ENCODE measurements at regions not wholly inside any gene's neighbourhood (a gene's known extent, or its start where the extent isn't known, plus 50 kb on each side); places are given as distances from the start of the nearest gene placed in this dataset.
"Not testable (repeated sequence)": the region's sequence is repeated elsewhere in the genome, so short reads cannot be mapped to it uniquely, and the experiment has no call there.

GRCh38 chr3:168693870-168694269 lies 598.1 kb upstream of the GOLIM4 start:
- H3K9me3 ChIP-seq = no peaks in the 10 kb centered on the region
- no peaks in the 10 kb centered on the region for H3K4me1 ChIP-seq
- no peak overlapping the region for H3K27ac ChIP-seq
- 45% methylated on average over 3 of the region's 3 CpGs for WGBS, 2 donors
- H3K4me3 ChIP-seq = no peak overlapping the region
- TF ChIP-seq CTCF (IDR thresholded peaks at IDR 0.05) (no peak), POLR2A (IDR thresholded peaks at IDR 0.05) (no peak)
- no peaks in the 10 kb centered on the region for H3K36me3 ChIP-seq (ENCODE audit: low read depth, missing control alignments)
- intact Hi-C loops (cut with DNase I; ENCODE audit: low total_unique reads) = no loop called here
- H3K27me3 ChIP-seq = no peaks in the 10 kb centered on the region
- DNase-seq = no peak

GRCh38 chr3:168688267-168688666 lies 592.5 kb upstream of the GOLIM4 start:
- no peaks in the 10 kb centered on the region for H3K4me1 ChIP-seq

GRCh38 chr3:168684519-168684918 lies 588.8 kb upstream of the GOLIM4 start:
- Histone ChIP-seq H3K4me1 (no peaks in the 10 kb centered on the region), H3K9me3 (no peaks in the 10 kb centered on the region), H3K4me3 (no peak overlapping the region), H3K27ac (no peak overlapping the region), H3K36me3 (ENCODE audit: low read depth, missing control alignments) (no peaks in the 10 kb centered on the region), H3K27me3 (no peaks in the 10 kb centered on the region)
- intact Hi-C loops (cut with DNase I; ENCODE audit: low total_unique reads) = no loop called here
- no peak for TF ChIP-seq POLR2A (IDR thresholded peaks at IDR 0.05)
- no peak for TF ChIP-seq CTCF (IDR thresholded peaks at IDR 0.05)
- WGBS, 2 donors = 65 to 75% methylated on average over 6 of the region's 6 CpGs
- DNase-seq = no peak

More at GRCh38 chr3:168688267-168688666, 592.5 kb upstream of the GOLIM4 start:
- Histone ChIP-seq H3K27me3 (no peaks in the 10 kb centered on the region), H3K36me3 (ENCODE audit: low read depth, missing control alignments) (no peaks in the 10 kb centered on the region), H3K27ac (no peak overlapping the region), H3K4me3 (no peak overlapping the region), H3K9me3 (no peaks in the 10 kb centered on the region)
- no peak for TF ChIP-seq POLR2A (IDR thresholded peaks at IDR 0.05)
- no peak for TF ChIP-seq CTCF (IDR thresholded peaks at IDR 0.05)
- intact Hi-C loops (cut with DNase I; ENCODE audit: low total_unique reads) = no loop called here
- no peak for DNase-seq
- 74 to 82% methylated on average over 5 of the region's 5 CpGs for WGBS, 2 donors

- H3K9me3 ChIP-seq = no peaks in the 10 kb centered on the region
- intact Hi-C loops (cut with DNase I; ENCODE audit: low total_unique reads) = no loop called here
- no peak overlapping the region for H3K4me3 ChIP-seq
- no peaks in the 10 kb centered on the region for H3K36me3 ChIP-seq (ENCODE audit: low read depth, missing control alignments)
- H3K27me3 ChIP-seq = no peaks in the 10 kb centered on the region
- TF ChIP-seq POLR2A (IDR thresholded peaks at IDR 0.05) = no peak
- no peak for TF ChIP-seq CTCF (IDR thresholded peaks at IDR 0.05)
- H3K27ac ChIP-seq = no peak overlapping the region
- no peak for DNase-seq
- WGBS, 2 donors = 90 to 96% methylated on average over 1 of the region's 1 CpG
- no peaks in the 10 kb centered on the region for H3K4me1 ChIP-seq
These were observed 583.0 kb upstream of the GOLIM4 start for GRCh38 chr3:168678730-168679129.

GRCh38 chr3:168671091-168671490 lies 575.4 kb upstream of the GOLIM4 start:
- H3K4me1 ChIP-seq = no peaks in the 10 kb centered on the region
- no peaks in the 10 kb centered on the region for H3K36me3 ChIP-seq (ENCODE audit: low read depth, missing control alignments)
- no peaks in the 10 kb centered on the region for H3K27me3 ChIP-seq
- no peak for DNase-seq
- H3K27ac ChIP-seq = no peak overlapping the region
- WGBS, 2 donors = 89 to 93% methylated on average over 5 of the region's 5 CpGs
- no peak for TF ChIP-seq POLR2A (IDR thresholded peaks at IDR 0.05)
- no peak for TF ChIP-seq CTCF (IDR thresholded peaks at IDR 0.05)
- intact Hi-C loops (cut with DNase I; ENCODE audit: low total_unique reads) = no loop called here
- H3K4me3 ChIP-seq = no peak overlapping the region
- H3K9me3 ChIP-seq = no peaks in the 10 kb centered on the region

- H3K27ac ChIP-seq, H3K4me1 ChIP-seq: not testable (repeated sequence)
- WGBS, 2 donors = 94 to 96% methylated on average over 6 of the region's 6 CpGs
These were observed 565.3 kb upstream of the GOLIM4 start for GRCh38 chr3:168660879-168661657.

More at GRCh38 chr3:168660879-168661657, 565.3 kb upstream of the GOLIM4 start:
- H3K9me3 ChIP-seq; H3K27me3 ChIP-seq; H3K36me3 ChIP-seq (ENCODE audit: low read depth, missing control alignments); DNase-seq; intact Hi-C loops (cut with DNase I; ENCODE audit: low total_unique reads); H3K4me3 ChIP-seq: not testable (repeated sequence)

Measured in testis (tissue), 2 donors.